ENCODE measurements at regions not wholly inside any gene's neighbourhood (a gene's known extent, or its start where the extent isn't known, plus 50 kb on each side); places are given as distances from the start of the nearest gene placed in this dataset.
A peak's percentile ranks its signal among the peaks of the same experiment; 100 is the strongest.
"Not testable (repeated sequence)": the region's sequence is repeated elsewhere in the genome, so short reads cannot be mapped to it uniquely, and the experiment has no call there.

- DNase-seq (ENCODE audit: extremely low spot score, insufficient read length, low read depth): no peak
- no peak for FAIRE-seq
Observed at GRCh38 chr6:50992704-50993625, 174.3 kb downstream of the TFAP2B start.

GRCh38 chr6:50993941-50994720 is 175.5 kb downstream of the TFAP2B start:
- DNase-seq (ENCODE audit: extremely low spot score, insufficient read length, low read depth) (no peak), FAIRE-seq (peak; percentile 51)

- FAIRE-seq (no peak), DNase-seq (ENCODE audit: extremely low spot score, insufficient read length, low read depth) (no peak)
Observed at GRCh38 chr6:50995036-50995435, 176.4 kb downstream of the TFAP2B start.

- DNase-seq (ENCODE audit: extremely low spot score, insufficient read length, low read depth): no peak
- FAIRE-seq: no peak
Observed at GRCh38 chr6:50998905-50999304, 180.2 kb downstream of the TFAP2B start.

- FAIRE-seq: no peak
- DNase-seq (ENCODE audit: extremely low spot score, insufficient read length, low read depth): no peak
Observed at GRCh38 chr6:51001399-51001798, 182.7 kb downstream of the TFAP2B start.

GRCh38 chr6:51004380-51004779 is 185.7 kb downstream of the TFAP2B start:
- DNase-seq (ENCODE audit: extremely low spot score, insufficient read length, low read depth): no peak
- no peak for FAIRE-seq

GRCh38 chr6:51005779-51006178 is 187.1 kb downstream of the TFAP2B start:
- no peak for FAIRE-seq
- DNase-seq (ENCODE audit: extremely low spot score, insufficient read length, low read depth): no peak

GRCh38 chr6:51007237-51007636 is 188.6 kb downstream of the TFAP2B start:
- no peak for FAIRE-seq
- no peak for DNase-seq (ENCODE audit: extremely low spot score, insufficient read length, low read depth)

GRCh38 chr6:51008693-51009092 is 190.0 kb downstream of the TFAP2B start:
- not testable (repeated sequence) for DNase-seq (ENCODE audit: extremely low spot score, insufficient read length, low read depth); FAIRE-seq

GRCh38 chr6:51013376-51013775 is 194.7 kb downstream of the TFAP2B start:
- DNase-seq (ENCODE audit: extremely low spot score, insufficient read length, low read depth): no peak
- FAIRE-seq: no peak

- FAIRE-seq (no peak), DNase-seq (ENCODE audit: extremely low spot score, insufficient read length, low read depth) (no peak)
Observed at GRCh38 chr6:51015394-51015793, 196.7 kb downstream of the TFAP2B start.

GRCh38 chr6:51016489-51016888 is 197.8 kb downstream of the TFAP2B start:
- FAIRE-seq (no peak), DNase-seq (ENCODE audit: extremely low spot score, insufficient read length, low read depth) (no peak)

- DNase-seq (ENCODE audit: extremely low spot score, insufficient read length, low read depth) (no peak), FAIRE-seq (no peak)
Observed at GRCh38 chr6:51019806-51020205, 201.1 kb downstream of the TFAP2B start.

GRCh38 chr6:51021171-51021570 is 202.5 kb downstream of the TFAP2B start:
- FAIRE-seq (no peak), DNase-seq (ENCODE audit: extremely low spot score, insufficient read length, low read depth) (no peak)

GRCh38 chr6:51024126-51024525 is 205.5 kb downstream of the TFAP2B start:
- no peak for FAIRE-seq
- no peak for DNase-seq (ENCODE audit: extremely low spot score, insufficient read length, low read depth)

GRCh38 chr6:51025082-51025777 is 206.6 kb downstream of the TFAP2B start:
- no peak for FAIRE-seq
- no peak for DNase-seq (ENCODE audit: extremely low spot score, insufficient read length, low read depth)

- DNase-seq (ENCODE audit: extremely low spot score, insufficient read length, low read depth): no peak
- FAIRE-seq: no peak
Observed at GRCh38 chr6:51027283-51028065, 208.8 kb downstream of the TFAP2B start.

- no peak for FAIRE-seq
- DNase-seq (ENCODE audit: extremely low spot score, insufficient read length, low read depth): no peak
Observed at GRCh38 chr6:51028276-51028675, 209.6 kb downstream of the TFAP2B start.

GRCh38 chr6:51029561-51029960 is 210.9 kb downstream of the TFAP2B start:
- DNase-seq (ENCODE audit: extremely low spot score, insufficient read length, low read depth) (no peak), FAIRE-seq (no peak)

- FAIRE-seq (no peak), DNase-seq (ENCODE audit: extremely low spot score, insufficient read length, low read depth) (no peak)
Observed at GRCh38 chr6:51045548-51045947, 226.9 kb downstream of the TFAP2B start.

Measured in GM18507 (cell line).